Common myeloid progenitor, CD34-positive (primary cell): ENCODE measurements at regions not wholly inside any gene's neighbourhood (a gene's known extent, or its start where the extent isn't known, plus 50 kb on each side); places are given as distances from the start of the nearest gene placed in this dataset.
"Not testable (repeated sequence)": the region's sequence is repeated elsewhere in the genome, so short reads cannot be mapped to it uniquely, and the experiment has no call there.

ENCODE experiments used
- CTCF ChIA-PET: fragments of 350-600 bp; sonication (Branson Sonifier 250); formaldehyde crosslinking; loops from one replicate; lab custom pipeline; 2021; ENCODE audit warnings: antibody characterized with exemption; lab: Charles Lee
- POLR2A ChIA-PET: fragments of 350-600 bp; sonication (Branson Sonifier 250); formaldehyde crosslinking; loops from one replicate; lab custom pipeline; 2021; ENCODE audit warnings: antibody characterized with exemption; lab: Charles Lee
- DNase-seq, 3 donors: peaks; one replicate each; pipeline versions ENCODE4 v3.0.0 to v3.0.0-alpha.2; 2013
- H3K27ac ChIP-seq, 2 experiments: 1 replicate in 1 of 2; 2 replicates in 1 of 2; pipeline ENCODE4 v1.7.0; 2013; ENCODE audit warnings: inconsistent platforms in 2 of 2, low read length in 2 of 2, mild to moderate bottlenecking in 2 of 2, low read depth in 1 of 2, moderate library complexity in 1 of 2; ENCODE audit not compliant: severe bottlenecking in 2 of 2, insufficient read depth in 1 of 2, poor library complexity in 1 of 2
- H3K27me3 ChIP-seq, 5 experiments: replicated peaks in 2 of 5; 1 replicate in 3 of 5; 2 replicates in 2 of 5; pipeline versions ENCODE4 v1.6.1 to v1.7.0; 2013; ENCODE audit warnings: low read length in 4 of 5, mild to moderate bottlenecking in 2 of 5, moderate library complexity in 2 of 5, inconsistent platforms in 1 of 5; ENCODE audit not compliant: insufficient read depth in 5 of 5, control insufficient read depth in 4 of 5
- H3K36me3 ChIP-seq, 4 experiments: 1 replicate in 2 of 4; 2 replicates in 2 of 4; pipeline versions ENCODE4 v1.6.1 to v1.7.0; 2013; ENCODE audit warnings: low read length in 3 of 4, control low read depth in 1 of 4, mild to moderate bottlenecking in 1 of 4; ENCODE audit not compliant: control insufficient read depth in 4 of 4, insufficient read depth in 4 of 4
- H3K4me1 ChIP-seq, 4 experiments: 1 replicate in 3 of 4; 2 replicates in 1 of 4; pipeline versions ENCODE4 v1.6.1 to v1.7.1; 2013; ENCODE audit warnings: low read length in 3 of 4, mild to moderate bottlenecking in 3 of 4, control low read depth in 1 of 4, inconsistent platforms in 1 of 4, moderate library complexity in 1 of 4; ENCODE audit not compliant: control insufficient read depth in 4 of 4, insufficient read depth in 4 of 4; ENCODE audit errors: control extremely low read depth in 1 of 4
- H3K4me3 ChIP-seq, 7 experiments: 1 replicate in 4 of 7; 2 replicates in 3 of 7; pipeline versions ENCODE4 v1.5.1 to v1.7.0; 2013; ENCODE audit warnings: mild to moderate bottlenecking in 7 of 7, low read length in 6 of 7, moderate library complexity in 6 of 7, inconsistent platforms in 2 of 7, low read depth in 2 of 7, control low read depth in 1 of 7; ENCODE audit not compliant: insufficient read depth in 4 of 7, control insufficient read depth in 1 of 7; ENCODE audit errors: extremely low read depth in 1 of 7
- H3K9me3 ChIP-seq, 5 experiments: 1 replicate in 4 of 5; 2 replicates in 1 of 5; pipeline versions ENCODE4 v1.6.1 to v1.7.1; 2013; ENCODE audit warnings: low read length in 4 of 5, mild to moderate bottlenecking in 2 of 5, inconsistent platforms in 1 of 5, low read depth in 1 of 5, moderate library complexity in 1 of 5; ENCODE audit not compliant: control insufficient read depth in 4 of 5, insufficient read depth in 2 of 5; ENCODE audit errors: control extremely low read depth in 1 of 5
- WGBS: methylation state at CpG from one replicate; pipeline ENCODE4 v1.1.5; 2013; ENCODE audit not compliant: insufficient coverage; 5-methylcytosine and 5-hydroxymethylcytosine counted together

GRCh38 chr3:162584986-162585385 is 1088.4 kb downstream of the OTOL1 start:
- DNase-seq: no peak
- Histone ChIP-seq H3K4me3 (no peak overlapping the region), H3K27ac (no peak overlapping the region), H3K36me3 (no peaks in the 10 kb centered on the region), H3K4me1 (no peaks in the 10 kb centered on the region), H3K27me3 (no peaks in the 10 kb centered on the region), H3K9me3 (peaks cover 0 to 2% (median 0%) of the 10 kb centered on the region in 5 experiments)
- ChIA-PET POLR2A (no interaction called here), CTCF (no interaction called here)

GRCh38 chr3:162586591-162586990 is 1090.0 kb downstream of the OTOL1 start:
- no peak for DNase-seq
- CTCF ChIA-PET: no interaction called here
- Histone ChIP-seq H3K4me3 (no peak overlapping the region), H3K9me3 (peaks cover 0 to 2% (median 0%) of the 10 kb centered on the region in 5 experiments), H3K27me3 (no peaks in the 10 kb centered on the region), H3K4me1 (no peaks in the 10 kb centered on the region), H3K36me3 (no peaks in the 10 kb centered on the region), H3K27ac (no peak overlapping the region)
- 89% methylated on average over 3 of the region's 4 CpGs for WGBS
- POLR2A ChIA-PET: no interaction called here

GRCh38 chr3:162597226-162597625 is 1100.6 kb downstream of the OTOL1 start:
- CTCF ChIA-PET: no interaction called here
- Histone ChIP-seq H3K27me3 (no peaks in the 10 kb centered on the region), H3K4me1 (no peaks in the 10 kb centered on the region), H3K9me3 (no peaks in the 10 kb centered on the region), H3K36me3 (no peaks in the 10 kb centered on the region), H3K4me3 (no peak overlapping the region), H3K27ac (no peak overlapping the region)
- DNase-seq: no peak
- WGBS: 100% methylated on average over 1 of the region's 1 CpG
- POLR2A ChIA-PET: no interaction called here

- WGBS: 53% methylated on average over 4 of the region's 4 CpGs
Measured at GRCh38 chr3:162598500-162598899, 1101.9 kb downstream of the OTOL1 start.

DNA sequence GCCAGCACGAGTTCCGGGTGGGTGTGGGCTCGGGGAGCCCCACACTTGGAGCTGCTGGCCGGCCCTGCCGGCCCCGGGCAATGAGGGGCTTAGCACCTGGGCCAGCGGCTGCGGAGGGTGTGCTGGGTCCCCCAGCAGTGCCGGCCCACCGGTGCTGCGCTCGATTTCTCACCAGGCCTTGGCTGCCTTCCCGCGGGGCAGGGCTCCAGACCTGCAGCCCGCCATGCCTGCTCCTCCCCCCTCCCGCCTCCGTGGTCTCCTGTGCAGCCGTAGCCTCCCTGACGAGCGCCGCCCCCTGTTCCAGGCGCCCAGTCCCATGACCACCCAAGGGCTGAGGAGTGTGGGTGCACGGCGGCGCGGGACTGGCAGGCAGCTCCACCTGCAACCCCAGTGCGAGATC is 1103.1 kb downstream of the OTOL1 start:
- H3K36me3 ChIP-seq, H3K4me3 ChIP-seq, H3K27me3 ChIP-seq, POLR2A ChIA-PET, CTCF ChIA-PET, H3K27ac ChIP-seq, H3K9me3 ChIP-seq, H3K4me1 ChIP-seq, DNase-seq: not testable (repeated sequence)
- 97% methylated on average over 19 of the region's 27 CpGs for WGBS

More at GRCh38 chr3:162598500-162598899, 1101.9 kb downstream of the OTOL1 start:
- H3K27ac ChIP-seq, H3K4me1 ChIP-seq, POLR2A ChIA-PET, H3K27me3 ChIP-seq, DNase-seq, H3K36me3 ChIP-seq, H3K4me3 ChIP-seq, H3K9me3 ChIP-seq: not testable (repeated sequence)
- CTCF ChIA-PET: interaction anchor here (0.7 kb wide), 1 partner anchor 10 kb away, joined by 3 read pairs; no protein-coding TSS in a partner anchor

- H3K9me3 ChIP-seq: no peaks in the 10 kb centered on the region
- no peak overlapping the region for H3K27ac ChIP-seq
- ChIA-PET CTCF (no interaction called here), POLR2A (no interaction called here)
- DNase-seq: no peak
- H3K4me1 ChIP-seq: no peaks in the 10 kb centered on the region
- H3K36me3 ChIP-seq: no peaks in the 10 kb centered on the region
- no peaks in the 10 kb centered on the region for H3K27me3 ChIP-seq
- 93% methylated on average over 6 of the region's 6 CpGs for WGBS
- no peak overlapping the region for H3K4me3 ChIP-seq
Measured at GRCh38 chr3:162601101-162601670, 1104.6 kb downstream of the OTOL1 start.

- ChIA-PET CTCF (no interaction called here), POLR2A (no interaction called here)
- WGBS: 100% methylated on average over 2 of the region's 3 CpGs
Measured at GRCh38 chr3:162602619-162603018, 1106.0 kb downstream of the OTOL1 start.

More at GRCh38 chr3:162602619-162603018, 1106.0 kb downstream of the OTOL1 start:
- Histone ChIP-seq H3K4me3 (no peak overlapping the region), H3K4me1 (no peaks in the 10 kb centered on the region), H3K27ac (no peak overlapping the region), H3K27me3 (no peaks in the 10 kb centered on the region), H3K36me3 (no peaks in the 10 kb centered on the region), H3K9me3 (no peaks in the 10 kb centered on the region)
- DNase-seq: no peak
